Hepatocyte (in vitro differentiated cells): ENCODE measurements at regions not wholly inside any gene's neighbourhood (a gene's known extent, or its start where the extent isn't known, plus 50 kb on each side); places are given as distances from the start of the nearest gene placed in this dataset.

Experiments
- EZH2 ChIP-seq: fragments of 200-600 bp; sonication (generic); IDR thresholded peaks from 2 replicates; pipeline ENCODE4 v1.6.1; 2016; ENCODE audit warnings: antibody characterized with exemption, mild to moderate bottlenecking, borderline replicate concordance
- TF ChIP-seq, protein P1 (sequence below): fragments of 200-600 bp; sonication (generic); IDR thresholded peaks from 2 replicates; pipeline ENCODE4 v1.5.1; 2016; ENCODE audit warnings: antibody characterized with exemption, mild to moderate bottlenecking; ENCODE audit not compliant: poor library complexity

DNA sequence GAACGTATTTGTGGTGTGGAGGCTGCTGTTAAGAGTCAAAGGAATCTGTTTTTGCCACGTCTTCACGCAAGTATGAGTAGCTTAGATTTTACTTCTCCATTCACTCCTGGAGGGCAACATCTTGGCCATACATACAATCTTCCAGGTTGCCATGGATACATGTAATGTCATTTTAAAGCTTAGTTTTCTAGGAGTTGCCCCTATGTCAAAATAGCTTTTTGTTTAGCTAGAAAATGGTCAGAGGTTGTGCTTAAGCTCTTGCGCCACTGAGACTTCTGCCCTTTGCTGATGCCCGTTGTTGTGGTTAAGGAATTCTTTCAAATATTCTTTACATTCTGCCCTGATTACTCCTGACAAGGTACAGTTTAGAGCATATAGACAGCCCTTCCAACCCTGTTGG, 245.4 kb upstream of the TFPI start:
- TF ChIP-seq, protein P1, sequence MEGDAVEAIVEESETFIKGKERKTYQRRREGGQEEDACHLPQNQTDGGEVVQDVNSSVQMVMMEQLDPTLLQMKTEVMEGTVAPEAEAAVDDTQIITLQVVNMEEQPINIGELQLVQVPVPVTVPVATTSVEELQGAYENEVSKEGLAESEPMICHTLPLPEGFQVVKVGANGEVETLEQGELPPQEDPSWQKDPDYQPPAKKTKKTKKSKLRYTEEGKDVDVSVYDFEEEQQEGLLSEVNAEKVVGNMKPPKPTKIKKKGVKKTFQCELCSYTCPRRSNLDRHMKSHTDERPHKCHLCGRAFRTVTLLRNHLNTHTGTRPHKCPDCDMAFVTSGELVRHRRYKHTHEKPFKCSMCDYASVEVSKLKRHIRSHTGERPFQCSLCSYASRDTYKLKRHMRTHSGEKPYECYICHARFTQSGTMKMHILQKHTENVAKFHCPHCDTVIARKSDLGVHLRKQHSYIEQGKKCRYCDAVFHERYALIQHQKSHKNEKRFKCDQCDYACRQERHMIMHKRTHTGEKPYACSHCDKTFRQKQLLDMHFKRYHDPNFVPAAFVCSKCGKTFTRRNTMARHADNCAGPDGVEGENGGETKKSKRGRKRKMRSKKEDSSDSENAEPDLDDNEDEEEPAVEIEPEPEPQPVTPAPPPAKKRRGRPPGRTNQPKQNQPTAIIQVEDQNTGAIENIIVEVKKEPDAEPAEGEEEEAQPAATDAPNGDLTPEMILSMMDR = no peak
- TF ChIP-seq EZH2 = no peak
